AG10803 (cell line): ENCODE measurements at regions not wholly inside any gene's neighbourhood (a gene's known extent, or its start where the extent isn't known, plus 50 kb on each side); places are given as distances from the start of the nearest gene placed in this dataset.

Experiments used
- DNase-seq: peaks from one replicate; pipeline ENCODE4 v3.0.0; 2010; ENCODE audit warnings: low read depth
- H3K4me3 ChIP-seq: 2 replicates; pipeline ENCODE4 v1.5.1; 2011; ENCODE audit warnings: mild to moderate bottlenecking, low read length, control low read depth
- CTCF ChIP-seq: conservative IDR thresholded peaks from 2 replicates; pipeline ENCODE4 v1.5.1; 2011; ENCODE audit warnings: mild to moderate bottlenecking, low read length, control low read depth, inconsistent platforms

GRCh38 chr7:42858570-42858969, 53.3 kb downstream of the C7orf25 start:
- DNase-seq, result peak; percentile 29
- no peak for TF ChIP-seq CTCF
- H3K4me3 ChIP-seq, result no peak overlapping the region

- H3K4me3 ChIP-seq, result peak overlapping the region; percentile 56
- DNase-seq, result no peak
- TF ChIP-seq CTCF, result no peak
Observed at GRCh38 chr7:42856605-42856987, 55.3 kb downstream of the C7orf25 start.

GRCh38 chr7:42854571-42855118, 57.2 kb downstream of the C7orf25 start:
- DNase-seq, result no peak
- no peak for TF ChIP-seq CTCF
- no peak overlapping the region for H3K4me3 ChIP-seq

GRCh38 chr7:42852531-42852930, 59.3 kb downstream of the C7orf25 start:
- DNase-seq, result no peak
- no peak overlapping the region for H3K4me3 ChIP-seq
- no peak for TF ChIP-seq CTCF

GRCh38 chr7:42843205-42843800, 68.6 kb downstream of the C7orf25 start:
- H3K4me3 ChIP-seq, result peak overlapping the region; percentile 28
- DNase-seq, result peak; percentile 46

GRCh38 chr7:42834676-42835075, 77.2 kb downstream of the C7orf25 start:
- TF ChIP-seq CTCF, result no peak
- peak; percentile 30 for DNase-seq
- H3K4me3 ChIP-seq, result no peak overlapping the region

More at GRCh38 chr7:42843205-42843800, 68.6 kb downstream of the C7orf25 start:
- peak; percentile 69 for TF ChIP-seq CTCF

GRCh38 chr7:42833411-42833810, 78.5 kb downstream of the C7orf25 start:
- DNase-seq, result peak; percentile 53
- TF ChIP-seq CTCF, result no peak
- H3K4me3 ChIP-seq, result no peak overlapping the region
